HG03280 (cell line): ENCODE measurements at regions not wholly inside any gene's neighbourhood (a gene's known extent, or its start where the extent isn't known, plus 50 kb on each side); places are given as distances from the start of the nearest gene placed in this dataset.

Experiments
- ATAC-seq: cut with Tn5 transposase; IDR thresholded peaks from one replicate; pipeline ENCODE4 v1.9.1; 2021; ENCODE audit warnings: mild to moderate bottlenecking, moderate library complexity; ENCODE audit not compliant: unreplicated experiment

DNA sequence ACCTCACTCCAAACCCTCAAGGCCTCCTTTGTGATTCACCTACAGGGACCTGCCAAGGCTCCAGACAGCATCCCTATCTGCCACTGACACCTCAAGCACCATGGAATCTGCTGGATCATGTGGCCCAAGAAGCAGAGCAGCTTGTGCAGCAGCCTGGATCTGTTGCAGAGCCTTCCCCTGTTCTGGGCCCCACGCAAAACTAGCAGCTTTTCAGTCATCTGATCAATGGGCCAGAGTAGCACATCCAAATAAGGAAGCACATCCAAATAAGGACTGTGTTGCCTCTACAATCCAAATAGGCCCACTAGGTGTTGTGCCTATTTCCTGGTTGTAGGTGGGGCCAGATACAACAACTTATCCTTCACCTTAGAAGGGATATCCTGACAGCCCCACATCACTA lies 97.1 kb upstream of the GNAO1 start:
- ATAC-seq: no peak

GRCh38 chr16:56093055-56093454 lies 98.2 kb upstream of the GNAO1 start:
- ATAC-seq: no peak

- no peak for ATAC-seq
These were observed 101.2 kb upstream of the GNAO1 start for GRCh38 chr16:56090076-56090475.

- ATAC-seq: no peak
These were observed 103.7 kb upstream of the GNAO1 start for GRCh38 chr16:56087626-56088025.

- no peak for ATAC-seq
These were observed 109.9 kb upstream of the GNAO1 start for GRCh38 chr16:56081371-56081770.

DNA sequence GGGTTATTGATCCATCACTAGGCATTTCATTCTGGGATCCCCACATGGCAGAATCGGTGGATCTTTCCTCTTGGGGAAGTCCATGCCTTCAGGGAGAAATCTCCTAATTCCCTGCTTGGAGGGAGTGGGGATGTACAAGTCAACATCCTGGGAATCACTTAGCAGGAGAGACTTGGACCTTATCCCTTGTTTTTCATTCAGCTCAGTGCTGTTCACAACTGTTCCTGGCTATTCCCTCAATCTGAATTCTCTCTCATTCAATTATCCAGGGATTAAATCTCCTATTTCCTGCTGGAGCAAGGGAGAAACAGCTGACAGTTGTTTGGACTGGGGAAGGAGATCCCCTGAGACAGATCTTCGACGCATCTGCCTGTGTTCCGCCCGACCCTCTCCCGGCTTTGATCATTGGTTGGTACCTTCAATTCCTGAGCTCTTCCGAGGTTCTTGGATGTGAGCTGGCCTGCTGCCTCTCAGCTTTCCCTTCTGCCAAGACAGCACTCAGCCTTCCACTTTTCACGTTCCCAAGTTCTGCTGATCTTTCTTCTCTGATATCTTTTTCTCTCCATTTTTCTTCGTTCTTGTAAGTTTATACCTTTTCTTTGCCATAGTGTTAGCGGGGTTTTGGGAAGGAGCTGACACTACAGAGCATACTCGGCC lies 115.4 kb upstream of the GNAO1 start:
- no peak for ATAC-seq

DNA sequence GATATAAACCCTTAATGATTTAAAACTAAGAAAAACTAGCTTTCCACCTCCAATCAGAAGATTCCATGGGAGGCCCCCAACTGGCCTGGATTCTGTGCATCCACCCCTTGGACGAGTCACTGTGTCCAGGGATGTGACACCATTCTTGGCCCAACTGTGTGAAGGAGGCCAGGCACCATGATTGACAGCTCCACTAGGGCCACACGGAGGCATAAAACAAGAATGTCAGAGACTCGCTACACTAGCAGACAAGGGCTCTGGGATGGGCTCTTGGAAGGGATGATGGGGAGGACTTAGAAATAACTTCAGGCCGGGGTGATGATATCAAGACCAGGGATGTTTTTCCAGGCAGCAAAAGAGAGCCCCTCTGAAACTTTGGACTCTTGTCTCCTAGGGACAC lies 117.8 kb upstream of the GNAO1 start:
- no peak for ATAC-seq

GRCh38 chr16:56072096-56072495 lies 119.2 kb upstream of the GNAO1 start:
- ATAC-seq: no peak

DNA sequence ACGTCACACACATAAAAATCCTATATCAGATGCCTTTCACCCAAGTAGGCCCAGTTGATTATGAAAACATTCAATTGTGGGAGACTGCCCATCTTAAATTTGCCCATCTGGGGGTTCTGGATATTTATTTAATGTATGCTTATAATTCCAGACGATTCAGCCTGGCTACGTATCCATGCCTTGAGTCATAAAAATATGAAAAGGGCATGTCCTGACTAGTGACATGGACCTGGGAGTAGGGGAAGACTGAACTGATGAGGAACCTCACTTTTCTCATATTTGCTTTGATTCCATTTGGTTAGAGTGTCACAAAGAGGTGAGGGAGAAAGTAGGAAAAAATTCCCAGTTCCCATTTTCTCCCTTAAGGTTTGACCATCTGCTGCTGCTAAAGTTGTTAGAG lies 122.5 kb upstream of the GNAO1 start:
- ATAC-seq: no peak

GRCh38 chr16:56068314-56068713 lies 123.0 kb upstream of the GNAO1 start:
- no peak for ATAC-seq

GRCh38 chr16:56067406-56067805 lies 123.9 kb upstream of the GNAO1 start:
- no peak for ATAC-seq

- ATAC-seq: no peak
These were observed 124.7 kb upstream of the GNAO1 start for GRCh38 chr16:56066617-56067016.

DNA sequence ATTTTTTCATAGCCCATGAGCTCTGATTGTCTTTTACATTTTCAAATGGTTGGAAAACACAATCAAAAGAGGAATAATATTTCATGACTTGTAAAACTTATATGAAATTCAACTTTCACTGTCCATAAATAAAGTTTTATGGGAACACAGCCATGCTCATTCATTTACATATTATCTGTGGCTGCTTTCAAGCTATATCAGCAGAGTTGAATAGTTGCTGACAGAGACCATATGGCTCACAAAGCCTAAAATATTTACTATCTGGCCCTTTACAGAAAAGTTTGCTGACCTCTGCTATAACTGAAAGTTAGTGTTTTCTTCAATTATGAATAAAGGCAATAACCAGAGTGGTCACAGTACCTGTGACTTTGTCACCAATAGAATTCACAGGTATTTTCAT lies 128.2 kb upstream of the GNAO1 start:
- ATAC-seq: no peak

GRCh38 chr16:56057151-56057550 lies 134.1 kb upstream of the GNAO1 start:
- no peak for ATAC-seq

DNA sequence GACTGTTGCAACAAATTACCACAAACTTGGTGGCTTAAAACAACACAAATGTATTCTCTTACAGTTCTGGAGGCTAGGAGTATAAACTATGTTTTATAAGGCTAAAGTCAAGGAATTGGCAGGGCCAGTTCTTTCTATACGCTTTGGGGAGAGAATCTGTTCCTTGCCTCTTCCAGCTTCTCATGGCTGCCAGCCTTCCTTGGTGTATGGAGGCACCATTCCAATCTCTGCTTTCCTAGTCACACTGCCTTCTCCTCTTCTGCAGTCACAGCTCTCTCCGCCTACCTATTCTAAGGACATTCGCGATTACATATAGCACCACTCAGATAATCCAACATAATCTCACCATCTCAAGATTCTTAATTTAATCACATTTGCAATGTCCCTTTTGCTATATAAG lies 140.4 kb upstream of the GNAO1 start:
- no peak for ATAC-seq

GRCh38 chr16:56048425-56049105 lies 142.7 kb upstream of the GNAO1 start:
- ATAC-seq: peak; percentile 70

GRCh38 chr16:56047307-56048234 lies 143.7 kb upstream of the GNAO1 start:
- no peak for ATAC-seq

DNA sequence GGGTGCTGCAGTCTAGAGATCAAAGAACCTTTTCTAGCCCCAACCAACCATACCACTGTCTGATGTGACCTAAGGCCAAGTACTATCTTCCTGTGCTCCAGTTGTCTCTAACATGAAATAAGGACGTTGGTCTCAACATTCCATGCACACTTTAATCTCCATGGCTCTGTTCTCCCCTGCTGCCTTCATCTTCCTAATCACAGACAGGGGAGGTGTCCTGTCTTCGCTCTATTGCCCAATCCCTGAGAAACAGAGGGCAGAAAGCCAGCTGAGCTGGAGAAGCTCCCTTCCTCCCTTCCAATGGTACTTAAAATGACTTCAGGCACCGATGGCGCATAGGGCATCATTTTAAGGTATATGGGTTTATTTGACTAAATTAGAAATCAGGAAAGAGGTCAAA lies 148.9 kb upstream of the GNAO1 start:
- ATAC-seq: no peak

- no peak for ATAC-seq
These were observed 149.6 kb upstream of the GNAO1 start for GRCh38 chr16:56041556-56042140.

- no peak for ATAC-seq
These were observed 152.7 kb upstream of the GNAO1 start for GRCh38 chr16:56038564-56039098.

- ATAC-seq: no peak
These were observed 156.9 kb upstream of the CES5A start for GRCh38 chr16:56032072-56032471.
